IPS DF 4.7 (cell line): ENCODE measurements at regions not wholly inside any gene's neighbourhood (a gene's known extent, or its start where the extent isn't known, plus 50 kb on each side); places are given as distances from the start of the nearest gene placed in this dataset.

Experiments used
- DNase-seq: peaks from one replicate; pipeline ENCODE4 v3.0.0-alpha.2; 2013; ENCODE audit warnings: low spot score; ENCODE audit errors: extremely low read depth

DNA sequence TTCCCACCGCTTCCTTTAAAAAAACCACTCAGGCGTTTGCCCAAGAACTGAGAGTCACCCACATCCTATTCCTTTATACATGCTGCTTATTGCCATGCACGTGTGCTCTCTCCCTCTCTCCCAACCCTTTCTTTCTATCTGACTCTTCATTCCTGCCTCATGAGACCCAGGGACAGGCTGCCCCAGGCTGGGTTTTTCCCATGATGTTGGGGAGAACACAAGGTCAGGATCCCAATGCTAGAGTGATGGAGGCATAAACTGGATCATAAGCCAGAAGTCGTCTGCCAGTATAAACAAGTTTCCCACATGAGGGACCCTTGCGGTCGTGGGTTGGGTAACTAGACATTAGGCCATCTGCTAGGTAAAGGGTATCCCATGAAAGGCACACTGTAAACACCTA lies 64.9 kb downstream of the CD2 start:
- no peak for DNase-seq

DNA sequence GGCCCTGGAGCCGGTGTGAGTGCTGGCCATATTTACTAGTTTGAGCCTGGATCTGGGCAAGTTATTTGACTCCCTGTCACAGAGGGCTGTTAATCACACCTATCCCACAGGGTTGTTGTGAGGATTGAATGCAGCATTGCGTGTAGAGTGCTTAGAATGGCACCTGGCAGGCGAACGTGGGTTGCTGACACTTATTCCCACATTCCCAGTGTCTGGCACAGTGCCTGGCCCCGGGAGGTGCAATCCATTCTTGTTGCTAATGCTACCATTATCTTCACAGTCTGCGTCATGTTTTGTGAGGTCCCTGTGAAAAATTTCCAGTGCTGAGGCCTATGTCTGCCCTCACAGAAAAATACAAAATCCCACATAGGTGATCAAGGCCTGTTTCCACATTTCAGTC lies 66.1 kb downstream of the CD2 start:
- DNase-seq: no peak

DNA sequence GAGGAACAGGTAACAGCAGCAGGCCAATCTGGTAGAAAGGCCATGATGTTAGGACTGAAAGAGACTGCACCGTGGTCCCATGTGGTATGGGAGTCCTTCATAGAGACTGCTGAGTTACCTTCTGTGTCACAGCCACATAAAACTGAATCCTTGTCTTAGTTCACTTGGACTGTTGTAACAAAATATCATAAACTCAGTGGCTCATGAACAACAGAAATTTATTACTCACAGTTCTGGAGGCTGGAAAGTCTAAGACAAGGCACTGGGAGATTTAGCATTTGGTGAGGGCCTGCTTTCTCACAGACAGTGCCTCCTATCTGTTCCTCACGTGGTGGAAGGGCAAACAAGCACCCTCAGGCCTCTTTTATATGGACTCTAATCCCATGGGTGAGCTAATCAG lies 67.5 kb downstream of the CD2 start:
- no peak for DNase-seq

DNA sequence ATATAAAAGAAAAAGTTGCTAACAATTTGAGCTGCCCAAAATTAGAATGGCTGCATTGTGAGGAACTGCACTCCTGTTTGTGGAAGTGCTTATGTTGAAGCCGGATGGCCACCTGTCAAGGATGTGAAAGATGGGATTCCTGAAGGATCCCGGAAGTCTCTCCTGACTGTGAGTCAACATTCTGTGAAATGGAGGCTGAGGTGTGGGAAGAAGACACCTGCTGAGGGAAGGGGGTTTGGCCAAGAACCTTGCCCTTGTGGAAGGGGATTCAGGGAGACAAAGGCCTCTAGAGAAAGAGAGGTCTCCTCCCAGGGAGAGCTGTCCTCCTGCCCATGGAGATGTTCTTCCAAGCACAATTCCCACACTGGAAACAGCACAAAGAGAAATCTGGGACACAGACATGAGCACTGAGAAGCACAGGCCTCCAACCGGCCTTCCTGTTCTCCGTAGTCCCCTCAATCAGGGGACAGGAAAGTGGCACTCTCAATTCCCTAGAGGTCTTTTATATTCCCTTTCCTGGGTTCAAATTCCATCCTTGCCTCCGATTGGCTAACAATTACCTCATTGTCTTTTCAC lies 70.5 kb downstream of the CD2 start:
- DNase-seq: no peak

DNA sequence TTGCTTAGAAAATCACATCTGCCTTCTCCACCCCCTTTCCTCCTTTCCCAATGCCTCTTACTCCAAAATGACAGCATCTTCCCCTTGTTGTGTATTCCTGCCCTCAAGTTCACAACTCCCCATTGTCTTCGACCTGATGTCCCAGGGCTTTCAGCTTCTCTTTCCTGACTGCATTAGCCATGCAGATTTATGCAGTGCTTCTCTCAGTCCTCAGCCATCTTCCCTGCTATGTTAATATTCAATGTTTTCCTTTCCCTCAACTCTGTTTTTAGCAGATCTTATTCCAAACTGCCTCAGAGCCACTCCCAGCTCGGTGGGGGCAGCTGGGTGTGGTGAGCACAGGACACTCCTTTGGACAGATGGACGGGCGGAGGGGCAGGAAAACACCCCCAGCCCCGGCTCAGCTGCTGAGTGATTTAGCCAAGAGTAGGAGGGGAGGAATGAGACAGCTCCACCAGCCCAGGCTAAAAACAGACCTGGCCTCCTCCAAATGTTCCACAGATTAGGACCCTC lies 71.0 kb downstream of the CD2 start:
- no peak for DNase-seq

DNA sequence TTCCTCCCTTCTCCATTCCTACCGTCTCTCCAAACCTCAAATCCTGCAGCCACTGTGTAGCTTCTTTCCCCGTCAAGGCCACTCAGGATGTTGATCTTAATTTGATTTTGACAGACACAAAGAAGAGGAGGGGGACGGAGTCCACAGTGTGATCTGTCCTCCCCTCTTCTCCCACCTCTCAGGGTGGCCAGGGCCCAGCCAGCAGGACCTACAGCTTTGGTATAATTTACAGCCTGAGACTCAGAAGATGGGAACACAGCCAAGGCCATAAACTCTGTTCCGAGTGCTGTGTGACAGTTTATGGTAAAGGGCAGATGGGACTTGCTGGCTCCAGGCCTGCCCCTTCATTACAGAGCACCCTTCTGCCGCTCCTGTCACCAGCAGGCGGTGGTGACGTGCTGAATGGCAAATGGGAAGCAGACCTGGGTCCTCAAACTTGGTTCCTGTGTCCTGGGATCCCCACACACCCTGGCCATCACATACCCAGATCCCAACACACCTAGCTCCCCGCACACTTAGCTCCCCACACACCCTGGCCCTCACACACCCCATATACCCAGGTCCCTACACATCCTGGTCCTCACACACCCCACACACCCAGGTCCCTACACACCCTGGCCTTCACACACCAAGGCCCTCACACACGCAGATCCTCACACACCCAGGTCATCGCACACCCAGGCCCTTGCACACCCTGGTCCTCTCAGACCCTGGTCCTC lies 71.6 kb downstream of the CD2 start:
- no peak for DNase-seq

GRCh38 chr1:116826818-116827606 lies 72.8 kb downstream of the CD2 start:
- DNase-seq: no peak

DNA sequence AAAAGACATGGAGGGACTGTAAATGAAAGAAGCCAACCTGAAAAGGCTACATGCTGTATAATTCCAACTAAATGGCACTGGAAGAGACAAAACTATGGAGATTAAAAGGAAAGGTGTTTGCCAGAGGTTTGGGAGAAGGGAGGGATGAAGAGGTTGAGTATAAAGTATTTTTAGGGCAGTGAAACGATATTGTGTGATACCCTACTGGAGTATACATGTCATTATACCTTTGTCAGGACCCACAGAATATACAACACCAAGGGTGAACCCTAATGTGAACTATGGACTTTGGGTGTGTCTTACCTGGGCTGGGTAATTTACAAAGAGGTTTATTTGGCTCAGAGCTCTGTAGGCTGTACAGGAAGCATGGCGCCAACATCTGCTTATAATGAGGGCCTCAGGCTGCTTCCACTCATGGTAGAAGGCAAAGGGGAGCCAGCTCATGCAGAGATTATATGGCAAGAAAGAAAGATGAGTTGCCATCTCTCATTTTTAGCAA lies 73.4 kb downstream of the CD2 start:
- DNase-seq: no peak

GRCh38 chr1:116832308-116832931 lies 77.3 kb upstream of the PTGFRN start:
- DNase-seq: no peak

DNA sequence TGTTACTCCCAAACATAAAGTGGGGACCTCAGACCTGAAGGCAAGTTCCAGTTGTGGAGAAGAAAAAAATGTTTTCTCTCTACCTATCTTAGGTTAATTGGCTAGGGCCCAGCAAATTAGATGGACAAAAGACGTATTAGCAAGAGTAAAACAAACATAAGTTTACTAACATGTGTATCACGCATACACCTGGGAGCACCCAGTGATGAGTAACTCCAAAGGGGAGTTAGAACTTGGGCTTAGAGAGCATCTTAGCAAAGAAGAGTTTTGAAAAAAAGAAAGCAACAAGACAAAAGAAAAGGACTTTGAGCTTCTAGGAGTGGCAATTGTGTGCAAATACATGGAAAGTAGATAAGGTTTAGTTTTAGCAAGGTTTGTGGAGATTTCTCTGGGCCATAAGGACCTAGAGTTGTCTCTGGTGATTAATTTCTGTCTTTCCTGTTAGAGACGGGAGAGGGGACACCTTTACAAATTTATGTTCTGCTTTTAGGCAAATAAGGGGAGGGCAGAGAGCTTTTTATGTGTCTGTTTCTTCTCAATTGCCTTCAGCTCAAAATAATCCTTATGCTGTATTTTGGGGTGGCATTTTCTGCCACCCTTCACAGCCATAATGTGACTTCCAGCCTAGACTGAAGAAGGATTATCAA lies 76.7 kb upstream of the PTGFRN start:
- DNase-seq: no peak

GRCh38 chr1:116833718-116834117 lies 76.0 kb upstream of the PTGFRN start:
- no peak for DNase-seq

- DNase-seq: no peak
Observed at GRCh38 chr1:116834595-116834994, 75.1 kb upstream of the PTGFRN start.

GRCh38 chr1:116835161-116835560 lies 74.6 kb upstream of the PTGFRN start:
- DNase-seq: no peak

DNA sequence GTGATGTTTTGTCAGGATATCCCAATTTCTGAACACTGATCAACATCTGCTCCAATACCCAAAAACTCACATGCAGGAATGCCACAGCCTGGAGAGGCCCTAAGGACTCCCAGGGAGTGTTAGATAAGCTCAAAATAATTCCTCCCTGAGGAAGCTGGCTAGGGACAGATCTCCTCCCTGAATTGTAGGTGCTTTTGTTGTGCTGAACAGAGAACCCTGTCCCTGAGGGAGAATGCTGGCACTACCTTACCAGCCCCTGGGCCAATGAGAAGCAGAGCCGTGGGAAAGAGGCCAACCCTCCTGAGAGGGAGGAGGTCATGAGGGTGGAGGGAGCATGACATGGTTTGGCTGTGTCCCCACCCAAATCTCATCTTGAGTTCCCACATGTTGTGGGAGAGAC lies 73.6 kb upstream of the PTGFRN start:
- no peak for DNase-seq

GRCh38 chr1:116841569-116842344 lies 68.0 kb upstream of the PTGFRN start:
- DNase-seq: no peak

DNA sequence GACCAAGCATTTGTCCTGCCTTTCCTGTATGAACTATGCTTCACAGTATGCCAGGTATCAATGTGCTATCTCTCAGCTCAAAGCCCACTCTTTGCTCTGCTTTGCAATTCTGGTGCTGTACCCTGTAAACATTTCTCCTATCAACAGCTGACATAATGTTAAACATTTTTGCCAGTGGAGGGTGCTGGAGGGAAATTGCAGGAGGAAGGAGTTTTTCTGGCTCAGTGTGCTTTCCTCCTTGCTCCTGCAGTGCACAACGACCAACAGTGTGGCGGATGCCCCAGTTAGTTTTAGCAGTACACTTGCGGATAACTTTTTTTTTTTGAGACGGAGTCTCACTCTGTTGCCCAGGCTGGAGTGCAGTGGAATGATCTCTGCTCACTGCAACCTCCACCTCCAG lies 67.1 kb upstream of the PTGFRN start:
- no peak for DNase-seq

DNA sequence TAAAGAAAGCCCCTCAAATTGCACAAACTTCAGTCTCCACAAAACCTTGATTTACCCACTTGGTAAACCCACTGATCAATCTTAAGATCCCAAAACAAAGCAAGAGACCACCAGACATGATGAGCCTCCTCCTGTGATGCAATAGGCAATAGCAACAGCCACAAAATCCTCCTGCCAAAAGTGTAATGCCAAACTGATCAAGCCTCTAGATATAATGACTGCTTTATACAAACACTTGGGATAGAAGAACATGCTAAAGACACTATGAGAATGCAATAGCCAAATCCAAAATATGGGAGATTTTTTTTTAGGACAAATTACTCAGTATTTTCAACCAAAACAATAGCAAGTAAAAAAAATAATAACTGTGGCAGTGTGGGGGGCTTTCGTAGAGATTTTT lies 64.9 kb upstream of the PTGFRN start:
- no peak for DNase-seq

GRCh38 chr1:116847190-116847589 lies 62.5 kb upstream of the PTGFRN start:
- DNase-seq: no peak

- no peak for DNase-seq
Observed at GRCh38 chr1:116847688-116848531, 61.8 kb upstream of the PTGFRN start.

- no peak for DNase-seq
Observed at GRCh38 chr1:116850436-116850835, 59.3 kb upstream of the PTGFRN start.
